Stomach (tissue), 8 donors: ENCODE measurements at regions not wholly inside any gene's neighbourhood (a gene's known extent, or its start where the extent isn't known, plus 50 kb on each side); places are given as distances from the start of the nearest gene placed in this dataset.

Experiments
- DNase-seq, 2 donors: peaks; one replicate each; pipeline versions ENCODE4 v3.0.0 to v3.0.0-alpha.2; 2013 to 2019
- H3K27ac ChIP-seq, 5 donors: fragments of 200-600 bp in 4 of 5; sonication (generic) in 4 of 5; one replicate each; pipeline ENCODE4 v1.5.1; 2013 to 2019; ENCODE audit warnings: mild to moderate bottlenecking in 1 of 5, moderate library complexity in 1 of 5
- H3K27me3 ChIP-seq, 3 donors: fragments of 200-600 bp; sonication (generic); one replicate each; pipeline ENCODE4 v1.5.1; 2017 to 2019; ENCODE audit warnings: mixed run types in 1 of 3
- H3K36me3 ChIP-seq, 4 donors: fragments of 200-600 bp; sonication (generic); 1 replicate in 3 of 4; 2 replicates in 1 of 4; pipeline ENCODE4 v1.5.1; 2016 to 2019
- H3K4me1 ChIP-seq, 4 donors: fragments of 200-600 bp; sonication (generic); one replicate each; pipeline ENCODE4 v1.5.1; 2016 to 2019
- H3K4me3 ChIP-seq, 4 donors: fragments of 200-600 bp; sonication (generic) in 3 of 4; one replicate each; pipeline ENCODE4 v1.5.1; 2016 to 2019; ENCODE audit warnings: mild to moderate bottlenecking in 1 of 4
- H3K9me3 ChIP-seq, 4 donors: fragments of 200-600 bp; sonication (generic); one replicate each; pipeline ENCODE4 v1.5.1; 2016 to 2019
- EP300 ChIP-seq: sonication (generic); formaldehyde crosslinking; IDR thresholded peaks from one replicate; pipeline ENCODE4 v1.6.1; 2017; ENCODE audit warnings: antibody characterized with exemption
- POLR2A ChIP-seq, 4 donors: fragments of 450-650 bp; IDR thresholded peaks; one replicate each; pipeline ENCODE4 v1.6.1; 2016; ENCODE audit warnings: antibody characterized with exemption in 4 of 4, control low read depth in 2 of 4, mild to moderate bottlenecking in 1 of 4, moderate library complexity in 1 of 4
- POLR2AphosphoS5 ChIP-seq, 3 donors: sonication (generic); formaldehyde crosslinking; IDR thresholded peaks; one replicate each; pipeline ENCODE4 v1.6.1; 2016; ENCODE audit warnings: antibody characterized with exemption in 3 of 3
- WGBS, 5 donors: extraction: QIAGEN DNeasy Blood & Tissue Kit in 3 of 5; methylation state at CpG; one replicate each; pipeline versions ENCODE4 v1.1.5 to v1.1.7; 2013 to 2018; 5-methylcytosine and 5-hydroxymethylcytosine counted together
- intact Hi-C: fragments of 100-400 bp; cut with DNase I; formaldehyde crosslinking; loops from one replicate; pipeline ENCODE4 v1.15.1; 2023; ENCODE audit warnings: low total_unique reads
- TF ChIP-seq, protein P1 (sequence below), 7 experiments: fragments of 450-650 bp in 4 of 7; fragments of 200-600 bp in 3 of 7; sonication (generic) in 3 of 7; IDR thresholded peaks; one replicate each; pipeline ENCODE4 v1.5.1; 2016 to 2019; ENCODE audit warnings: antibody characterized with exemption in 7 of 7, control low read depth in 2 of 7, mild to moderate bottlenecking in 1 of 7
- donor health status: healthy with polysubstance abuse.
- donor health status: Bipolar disorder and iron deficiency.
- donor health status: healthy.

DNA sequence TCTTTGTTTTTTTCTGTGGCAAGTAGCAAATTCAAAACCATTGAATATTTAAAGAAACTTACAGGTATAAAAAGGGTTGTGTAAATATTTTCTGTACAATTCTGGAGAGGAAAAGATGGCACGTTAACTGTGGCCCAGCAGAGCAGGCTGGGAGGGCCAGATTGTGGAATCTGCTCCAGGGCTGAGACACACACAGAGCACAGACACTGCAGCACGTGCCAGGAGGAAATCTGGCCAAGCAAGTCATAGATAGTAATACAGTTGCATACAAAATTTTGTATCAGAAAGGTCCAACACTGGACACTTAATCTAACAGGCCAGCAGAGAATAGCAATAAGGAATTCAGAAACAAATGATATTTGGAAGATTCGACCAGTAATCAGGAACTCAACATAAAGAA, 763.7 kb downstream of the PDHA2 start:
- H3K4me3 ChIP-seq, result no peak overlapping the region
- H3K4me1 ChIP-seq, result no peaks in the 10 kb centered on the region
- TF ChIP-seq EP300 (no peak), POLR2A (IDR thresholded peaks at IDR 0.05) (no peak), POLR2AphosphoS5 (IDR thresholded peaks at IDR 0.05) (no peak)
- TF ChIP-seq, protein P1, sequence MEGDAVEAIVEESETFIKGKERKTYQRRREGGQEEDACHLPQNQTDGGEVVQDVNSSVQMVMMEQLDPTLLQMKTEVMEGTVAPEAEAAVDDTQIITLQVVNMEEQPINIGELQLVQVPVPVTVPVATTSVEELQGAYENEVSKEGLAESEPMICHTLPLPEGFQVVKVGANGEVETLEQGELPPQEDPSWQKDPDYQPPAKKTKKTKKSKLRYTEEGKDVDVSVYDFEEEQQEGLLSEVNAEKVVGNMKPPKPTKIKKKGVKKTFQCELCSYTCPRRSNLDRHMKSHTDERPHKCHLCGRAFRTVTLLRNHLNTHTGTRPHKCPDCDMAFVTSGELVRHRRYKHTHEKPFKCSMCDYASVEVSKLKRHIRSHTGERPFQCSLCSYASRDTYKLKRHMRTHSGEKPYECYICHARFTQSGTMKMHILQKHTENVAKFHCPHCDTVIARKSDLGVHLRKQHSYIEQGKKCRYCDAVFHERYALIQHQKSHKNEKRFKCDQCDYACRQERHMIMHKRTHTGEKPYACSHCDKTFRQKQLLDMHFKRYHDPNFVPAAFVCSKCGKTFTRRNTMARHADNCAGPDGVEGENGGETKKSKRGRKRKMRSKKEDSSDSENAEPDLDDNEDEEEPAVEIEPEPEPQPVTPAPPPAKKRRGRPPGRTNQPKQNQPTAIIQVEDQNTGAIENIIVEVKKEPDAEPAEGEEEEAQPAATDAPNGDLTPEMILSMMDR (IDR thresholded peaks at IDR 0.05), result no peak
- 24 to 43% (median 34%) methylated on average over 3 of the region's 3 CpGs for WGBS, 5 donors
- intact Hi-C loops, result no loop called here
- no peak overlapping the region for H3K27ac ChIP-seq
- DNase-seq, result peak in 1 of 2 donors; percentile 30
- no peaks in the 10 kb centered on the region for H3K36me3 ChIP-seq
- no peaks in the 10 kb centered on the region for H3K9me3 ChIP-seq
- H3K27me3 ChIP-seq, result no peaks in the 10 kb centered on the region

DNA sequence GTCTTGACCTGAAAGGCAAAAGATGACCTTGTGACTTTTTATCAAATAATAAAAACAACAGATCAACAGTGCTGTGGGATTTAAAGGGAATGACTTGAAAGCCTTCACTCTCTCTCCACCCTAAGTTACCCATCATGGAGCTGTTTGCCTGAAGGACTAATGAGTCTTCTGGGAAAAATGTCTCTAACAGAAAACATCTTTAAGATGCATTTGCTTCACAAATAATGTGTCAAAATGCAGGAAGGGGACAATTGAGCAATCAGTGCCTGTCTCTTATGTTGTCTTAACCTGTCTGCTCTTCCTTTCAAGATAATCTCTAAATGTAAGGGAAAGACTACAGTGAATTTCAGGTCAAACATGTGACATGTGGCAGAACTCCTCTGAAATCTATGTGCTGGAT, 766.6 kb downstream of the PDHA2 start:
- no peaks in the 10 kb centered on the region for H3K36me3 ChIP-seq
- H3K4me3 ChIP-seq, result no peak overlapping the region
- no peaks in the 10 kb centered on the region for H3K27me3 ChIP-seq
- H3K27ac ChIP-seq, result no peak overlapping the region
- DNase-seq, result no peak
- intact Hi-C loops, result no loop called here
- TF ChIP-seq POLR2A (IDR thresholded peaks at IDR 0.05) (no peak), POLR2AphosphoS5 (IDR thresholded peaks at IDR 0.05) (no peak), EP300 (no peak)
- TF ChIP-seq, protein P1 (IDR thresholded peaks at IDR 0.05), result no peak
- no peaks in the 10 kb centered on the region for H3K9me3 ChIP-seq
- H3K4me1 ChIP-seq, result no peaks in the 10 kb centered on the region

DNA sequence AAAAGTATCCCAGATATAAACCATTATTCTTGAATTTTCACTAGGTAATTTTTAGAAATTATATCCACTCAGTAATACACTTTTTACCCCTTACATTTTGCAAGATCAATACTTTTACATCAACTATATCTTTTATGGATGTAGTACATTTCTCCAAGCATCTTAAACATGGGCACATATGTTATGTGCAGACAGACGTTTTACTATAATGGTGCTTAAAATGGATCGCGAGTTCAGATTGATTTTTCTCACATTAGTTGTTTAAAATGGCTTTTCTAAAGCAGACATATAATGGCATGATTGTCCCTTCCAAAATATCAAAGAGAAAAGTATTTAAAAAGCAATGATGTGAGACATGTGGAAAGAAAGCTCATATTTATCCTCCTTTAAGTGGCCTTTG, 786.1 kb downstream of the PDHA2 start:
- Histone ChIP-seq H3K27ac (no peak overlapping the region), H3K9me3 (no peaks in the 10 kb centered on the region), H3K27me3 (no peaks in the 10 kb centered on the region), H3K4me3 (no peak overlapping the region), H3K36me3 (no peaks in the 10 kb centered on the region), H3K4me1 (no peaks in the 10 kb centered on the region)
- intact Hi-C loops, result no loop called here
- no peak for TF ChIP-seq POLR2A (IDR thresholded peaks at IDR 0.05)
- no peak for TF ChIP-seq POLR2AphosphoS5 (IDR thresholded peaks at IDR 0.05)
- TF ChIP-seq, protein P1 (IDR thresholded peaks at IDR 0.05), result no peak
- no peak for TF ChIP-seq EP300
- no peak for DNase-seq
- WGBS, 5 donors, result 81 to 91% (median 88%) methylated on average over 3 of the region's 3 CpGs

DNA sequence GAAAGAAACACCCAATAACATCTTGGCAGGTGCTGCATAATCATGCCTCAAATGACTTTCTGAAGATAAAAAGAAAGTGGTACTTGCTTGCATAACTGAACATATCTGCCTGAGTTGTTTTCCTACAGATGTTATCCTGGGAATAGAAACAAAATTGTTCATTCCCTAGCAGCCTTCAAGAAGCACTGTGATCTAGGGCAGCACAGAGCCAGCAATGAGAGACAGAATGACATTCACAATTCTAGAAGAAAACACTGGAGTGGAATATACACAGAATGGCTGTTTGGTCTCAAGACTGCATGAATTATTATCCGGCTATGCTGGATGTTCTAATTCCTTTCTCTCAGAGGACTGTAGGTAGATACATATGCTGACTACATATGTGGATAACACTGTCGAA, 790.9 kb downstream of the PDHA2 start:
- WGBS, 5 donors, result 61 to 85% (median 80%) methylated on average over 2 of the region's 2 CpGs
- DNase-seq, result no peak
- intact Hi-C loops, result no loop called here
- Histone ChIP-seq H3K36me3 (no peaks in the 10 kb centered on the region), H3K27ac (no peak overlapping the region), H3K4me3 (no peak overlapping the region), H3K4me1 (no peaks in the 10 kb centered on the region), H3K9me3 (no peaks in the 10 kb centered on the region), H3K27me3 (no peaks in the 10 kb centered on the region)
- no peak for TF ChIP-seq POLR2AphosphoS5 (IDR thresholded peaks at IDR 0.05)
- no peak for TF ChIP-seq POLR2A (IDR thresholded peaks at IDR 0.05)
- no peak for TF ChIP-seq EP300
- TF ChIP-seq, protein P1 (IDR thresholded peaks at IDR 0.05), result no peak
